ENCODE measurements at regions not wholly inside any gene's neighbourhood (a gene's known extent, or its start where the extent isn't known, plus 50 kb on each side); places are given as distances from the start of the nearest gene placed in this dataset.

DNA sequence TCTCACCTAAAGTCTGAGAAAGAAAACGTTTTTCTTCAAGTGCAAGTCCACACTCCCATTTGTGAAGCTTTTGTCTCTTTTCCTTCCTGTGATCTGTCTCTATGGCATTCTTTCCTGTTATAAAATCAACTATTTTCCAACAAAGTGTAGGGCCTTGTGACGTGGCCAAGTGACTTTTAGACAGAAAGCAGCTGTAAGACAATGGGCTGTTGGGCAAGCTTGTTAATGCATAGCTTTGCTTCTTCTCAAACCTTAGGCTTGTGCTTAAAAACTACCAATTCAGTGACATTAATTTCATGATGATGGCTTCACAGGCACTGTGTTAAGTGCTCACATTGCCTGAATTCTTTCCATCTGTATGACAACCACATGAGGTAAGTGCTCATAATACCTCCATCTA is 83.5 kb downstream of the VCY1B start:
- no peak for DNase-seq (ENCODE audit: low read depth)
- H3K4me3 ChIP-seq (ENCODE audit: low read depth, low read length): no peak overlapping the region

DNA sequence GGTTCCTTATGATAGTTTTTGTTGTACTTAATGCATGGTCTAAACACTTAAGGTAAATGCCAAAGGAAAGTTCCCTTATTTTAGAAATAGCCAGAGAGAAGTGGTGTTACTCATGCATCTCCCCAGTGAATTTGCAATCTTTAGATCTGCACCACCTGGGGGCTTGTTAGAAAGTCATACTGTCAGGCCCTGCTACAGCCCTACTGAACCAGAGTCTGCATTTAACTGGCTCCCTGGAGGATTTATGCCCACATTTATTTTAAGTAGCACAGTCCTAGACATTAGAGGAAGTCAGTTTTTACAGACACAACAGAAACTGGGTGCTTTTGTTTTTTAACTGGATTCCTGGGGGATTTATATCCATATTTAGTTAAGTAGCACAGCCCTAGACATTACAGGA is 89.6 kb downstream of the VCY1B start:
- DNase-seq (ENCODE audit: low read depth): no peak
- H3K4me3 ChIP-seq (ENCODE audit: low read depth, low read length): no peak overlapping the region

DNA sequence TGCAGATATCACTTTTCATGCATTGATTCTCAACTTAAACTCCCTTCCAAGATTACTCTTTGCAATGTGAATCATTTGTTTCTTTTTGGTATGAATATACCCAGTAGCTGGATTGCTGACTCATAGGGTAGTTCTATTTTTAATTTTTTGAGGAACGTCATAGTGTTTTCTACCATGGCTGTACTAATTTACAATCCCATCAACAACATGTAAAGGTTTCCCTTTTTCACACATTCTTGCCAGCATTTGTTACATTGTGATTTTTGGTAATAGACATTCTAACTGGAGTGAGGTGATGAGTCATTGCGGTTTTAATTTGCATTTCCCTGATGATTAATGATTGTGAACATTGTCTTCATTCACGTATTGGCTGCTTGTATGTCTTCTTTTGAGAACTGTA is 126.7 kb downstream of the VCY1B start:
- no peak for DNase-seq (ENCODE audit: low read depth)
- H3K4me3 ChIP-seq (ENCODE audit: low read depth, low read length): no peak overlapping the region

DNA sequence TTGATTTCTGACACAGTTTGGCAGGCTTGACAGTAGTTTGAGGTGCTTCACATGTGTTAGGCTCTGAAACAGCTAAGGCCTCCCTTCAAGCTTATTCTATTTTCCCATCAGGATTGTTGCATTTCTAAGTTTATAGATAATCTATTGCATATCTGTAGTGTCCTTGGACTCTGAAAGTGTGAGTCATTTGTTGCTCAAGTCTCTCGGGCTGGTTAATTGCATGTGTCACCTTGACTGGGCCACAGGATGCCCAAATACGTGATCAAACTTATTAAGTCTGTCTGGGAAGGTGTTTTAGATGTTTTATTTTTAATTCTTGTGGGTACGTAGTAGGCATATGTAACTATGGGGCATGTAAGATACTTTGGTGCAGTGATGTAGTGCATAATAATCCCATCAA is 166.0 kb downstream of the VCY1B start:
- DNase-seq (ENCODE audit: low read depth): no peak
- no peak overlapping the region for H3K4me3 ChIP-seq (ENCODE audit: low read depth, low read length)

DNA sequence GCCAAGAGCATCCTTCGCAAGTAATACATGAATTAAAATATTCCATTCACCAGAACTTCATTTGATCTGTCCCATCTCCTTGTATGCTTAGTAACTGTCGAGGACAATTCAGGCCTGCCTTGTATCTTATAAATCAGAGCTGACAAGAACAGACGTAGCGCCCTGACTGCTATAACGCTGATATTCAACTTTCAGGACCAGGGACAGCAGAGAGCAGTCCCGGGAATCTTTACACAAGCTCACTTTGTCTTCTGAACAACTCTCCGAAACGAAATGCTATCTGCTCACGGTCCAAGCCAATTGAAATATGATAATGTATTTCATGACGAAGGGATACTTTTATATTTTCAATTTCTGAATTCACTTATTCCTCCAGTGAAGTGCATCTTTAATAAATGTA is 175.7 kb downstream of the VCY1B start:
- H3K4me3 ChIP-seq (ENCODE audit: low read depth, low read length): no peak overlapping the region
- DNase-seq (ENCODE audit: low read depth): no peak

DNA sequence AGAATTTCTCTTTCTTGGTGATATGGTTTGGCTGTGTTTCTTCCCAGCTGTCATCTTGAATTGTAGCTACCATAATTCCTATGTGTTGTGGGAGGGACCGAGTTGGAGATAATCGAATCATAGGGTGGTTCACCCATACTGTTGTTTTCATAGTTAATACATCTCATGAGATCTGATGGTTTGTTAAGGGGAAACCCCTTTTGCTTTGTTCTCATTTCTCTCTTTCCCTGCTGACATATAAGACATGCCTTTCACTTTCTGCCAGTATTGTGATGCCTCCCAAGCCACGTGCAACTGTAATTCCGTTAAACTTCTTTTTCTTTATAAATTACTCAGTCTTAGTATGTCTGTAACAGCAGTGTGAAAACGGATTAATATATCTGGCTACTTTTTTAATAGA is 179.0 kb downstream of the VCY1B start:
- H3K4me3 ChIP-seq (ENCODE audit: low read depth, low read length): no peak overlapping the region
- DNase-seq (ENCODE audit: low read depth): no peak

DNA sequence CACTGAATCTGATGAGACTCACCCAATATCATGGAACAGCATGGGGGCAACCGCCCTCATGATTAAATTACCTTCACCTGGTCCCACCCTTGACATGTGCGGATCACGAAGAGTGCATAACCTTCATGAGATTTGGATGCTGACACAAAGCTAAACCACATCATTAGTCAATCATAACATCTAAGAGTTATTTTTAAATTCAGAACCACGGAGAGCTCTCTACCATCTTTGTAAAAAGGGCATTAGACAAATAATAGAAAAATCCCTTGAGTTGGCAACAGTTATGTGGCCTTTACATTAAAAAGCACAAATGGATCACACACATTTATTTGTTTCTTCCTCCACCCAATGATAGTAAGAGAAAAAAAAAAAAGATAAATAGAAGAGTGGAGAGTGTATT is 182.2 kb downstream of the VCY1B start:
- no peak overlapping the region for H3K4me3 ChIP-seq (ENCODE audit: low read depth, low read length)
- no peak for DNase-seq (ENCODE audit: low read depth)

DNA sequence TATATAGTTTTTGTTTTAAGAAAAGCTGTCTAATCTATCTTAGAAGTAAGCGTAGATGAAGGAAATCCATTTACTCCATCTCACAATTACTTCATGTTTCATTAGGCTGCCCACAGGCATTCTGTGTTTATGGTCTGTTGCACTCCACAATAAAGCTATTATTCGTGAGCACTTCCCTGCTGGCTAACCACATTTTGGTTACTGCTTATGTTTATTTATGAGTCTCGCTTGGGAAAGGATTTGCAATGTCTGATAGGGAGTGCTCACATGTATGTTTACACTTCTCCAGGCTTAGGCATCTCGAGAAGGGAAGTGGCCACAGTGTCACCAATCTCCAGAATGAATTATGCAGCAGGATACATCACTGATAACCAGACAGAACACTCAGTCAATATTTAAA is 190.9 kb downstream of the VCY1B start:
- DNase-seq (ENCODE audit: low read depth): no peak
- H3K4me3 ChIP-seq (ENCODE audit: low read depth, low read length): no peak overlapping the region

DNA sequence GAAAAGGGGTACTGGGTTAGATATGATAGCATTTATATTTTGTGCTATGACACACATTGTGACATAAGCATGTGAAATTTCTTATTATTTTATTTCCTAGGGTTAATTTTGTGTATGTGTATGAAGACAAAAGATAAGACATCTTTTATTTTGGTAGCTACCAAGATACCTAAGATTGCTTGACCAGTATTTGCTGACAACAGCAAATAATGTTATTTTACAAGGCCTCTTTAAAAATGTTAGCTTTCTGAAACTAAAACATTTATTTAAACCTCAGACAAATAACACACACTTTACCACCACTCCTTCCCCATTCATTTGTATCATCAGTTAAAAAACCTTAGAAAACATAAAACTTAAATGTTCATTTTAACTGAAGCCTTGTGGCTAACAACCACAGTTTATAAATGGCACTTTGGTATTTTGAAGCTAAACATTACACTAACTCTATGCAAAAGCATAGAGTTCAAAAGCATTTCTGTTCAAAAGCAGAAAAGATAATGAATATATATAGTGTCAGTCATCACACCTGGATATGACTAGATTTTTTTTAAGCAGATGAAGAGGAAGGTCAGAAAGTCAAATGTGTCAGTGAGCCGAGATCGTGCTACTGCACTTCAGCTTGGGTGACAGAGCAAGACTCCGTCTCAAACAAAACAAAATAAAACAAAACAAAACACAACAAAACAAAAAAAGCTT is 193.0 kb downstream of the VCY1B start:
- no peak for DNase-seq (ENCODE audit: low read depth)
- H3K4me3 ChIP-seq (ENCODE audit: low read depth, low read length): no peak overlapping the region

DNA sequence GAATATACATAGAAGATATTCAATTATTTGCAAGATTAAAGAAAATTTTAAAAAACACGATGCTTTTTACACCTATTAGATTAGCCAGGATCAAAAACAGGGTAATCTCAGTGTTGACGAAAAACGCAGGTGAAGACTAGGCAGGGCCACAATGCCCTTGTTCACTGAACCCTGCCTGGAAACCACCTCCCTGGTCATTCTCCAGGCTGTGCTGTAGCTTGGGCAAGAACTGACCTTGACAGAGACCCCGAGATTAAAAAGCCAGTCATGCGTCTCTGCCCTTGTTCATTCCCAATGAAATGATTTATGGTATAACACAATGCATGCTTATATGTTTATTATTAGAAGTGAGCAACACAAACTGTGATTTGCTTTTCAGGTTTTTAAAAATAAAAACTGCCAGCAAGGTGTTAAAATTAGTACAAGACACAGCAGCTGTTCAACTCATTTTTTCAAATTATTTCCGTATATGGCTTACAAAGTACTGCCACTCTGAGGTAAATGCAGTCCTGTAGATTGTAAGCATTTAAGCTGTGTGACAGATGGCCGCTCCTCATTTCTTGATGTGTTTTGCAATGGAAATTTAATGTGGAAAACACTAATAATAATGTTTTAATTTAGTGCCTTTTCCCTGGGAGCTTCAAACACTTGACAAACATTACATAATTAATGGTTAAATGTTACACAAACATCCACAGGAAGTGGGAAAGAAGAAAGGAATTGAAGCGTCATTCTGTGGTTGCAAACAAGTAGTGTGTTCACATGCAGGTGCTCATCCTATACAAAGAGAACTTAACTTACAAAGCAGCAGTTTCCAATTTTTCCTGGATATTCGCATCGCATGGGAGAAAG is 200.2 kb downstream of the VCY1B start:
- H3K4me3 ChIP-seq (ENCODE audit: low read depth, low read length): no peak overlapping the region
- DNase-seq (ENCODE audit: low read depth): no peak

DNA sequence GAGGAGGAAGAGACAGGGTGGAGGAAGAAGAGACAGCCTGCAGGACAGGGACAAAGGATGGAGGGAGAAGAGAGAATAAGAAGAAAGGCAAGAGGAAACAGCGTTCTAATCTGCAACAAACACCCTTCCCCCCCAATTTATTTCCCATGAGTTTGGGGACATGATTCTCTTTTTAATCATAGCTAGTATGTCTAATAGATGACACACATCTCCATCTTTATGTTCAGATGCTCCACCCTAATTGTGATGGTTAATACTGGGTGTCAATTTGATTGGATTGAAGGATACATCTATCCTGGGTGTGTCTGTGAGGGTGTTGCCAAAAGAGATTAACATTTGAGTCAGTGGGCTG is 200.8 kb downstream of the VCY1B start:
- DNase-seq (ENCODE audit: low read depth): no peak
- no peak overlapping the region for H3K4me3 ChIP-seq (ENCODE audit: low read depth, low read length)

DNA sequence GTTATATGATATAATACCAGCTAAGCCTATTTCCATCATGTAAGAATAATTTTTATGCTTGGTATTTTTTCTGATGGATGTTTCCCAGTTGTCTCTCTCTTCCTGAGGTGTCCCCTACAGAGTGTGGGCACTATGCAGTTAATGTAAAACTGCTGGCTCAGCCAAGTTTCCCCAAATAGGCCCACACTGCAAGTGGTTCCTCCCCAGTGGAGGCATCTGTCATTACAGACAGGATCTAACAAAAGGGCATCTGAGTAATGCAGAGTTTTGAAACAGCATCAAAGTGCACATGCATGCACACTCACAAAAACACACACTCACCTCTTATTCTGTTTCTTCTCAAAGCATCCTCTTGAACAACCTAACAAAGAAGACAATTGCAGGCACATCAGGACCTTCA is 221.0 kb downstream of the VCY1B start:
- no peak overlapping the region for H3K4me3 ChIP-seq (ENCODE audit: low read depth, low read length)
- DNase-seq (ENCODE audit: low read depth): no peak

DNA sequence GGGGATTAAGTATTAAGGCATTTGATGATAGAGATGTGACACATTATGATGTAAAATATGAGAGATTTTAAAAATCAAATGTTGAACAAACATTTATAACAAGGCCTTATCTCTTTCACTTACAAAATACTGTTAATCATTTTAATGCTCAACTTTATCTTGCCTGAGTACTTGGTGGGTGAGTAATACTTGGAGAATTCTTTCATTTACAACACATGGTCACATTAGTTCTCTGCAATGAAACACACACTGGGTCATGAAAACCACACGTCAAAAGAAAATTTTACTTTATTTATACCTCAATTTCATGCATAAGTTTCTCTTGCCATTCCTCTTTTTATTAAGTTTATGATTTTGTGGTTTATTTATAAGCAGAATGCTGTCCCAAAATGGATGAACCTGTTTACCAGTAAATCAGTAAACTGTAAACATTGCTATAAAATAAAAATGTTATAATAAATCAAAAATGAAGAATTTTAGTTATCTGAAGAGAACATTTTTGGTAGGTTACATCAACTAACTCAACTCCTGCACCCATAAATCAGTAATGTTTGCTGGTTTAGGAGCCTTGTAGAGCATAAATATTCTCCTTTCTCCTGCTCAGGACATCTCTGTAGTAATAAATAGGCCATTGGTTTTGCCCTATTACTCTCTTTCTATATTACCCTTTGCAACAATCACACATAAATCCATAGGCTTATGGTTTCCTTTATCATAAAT is 233.5 kb upstream of the NLGN4Y start:
- no peak for DNase-seq (ENCODE audit: low read depth)

DNA sequence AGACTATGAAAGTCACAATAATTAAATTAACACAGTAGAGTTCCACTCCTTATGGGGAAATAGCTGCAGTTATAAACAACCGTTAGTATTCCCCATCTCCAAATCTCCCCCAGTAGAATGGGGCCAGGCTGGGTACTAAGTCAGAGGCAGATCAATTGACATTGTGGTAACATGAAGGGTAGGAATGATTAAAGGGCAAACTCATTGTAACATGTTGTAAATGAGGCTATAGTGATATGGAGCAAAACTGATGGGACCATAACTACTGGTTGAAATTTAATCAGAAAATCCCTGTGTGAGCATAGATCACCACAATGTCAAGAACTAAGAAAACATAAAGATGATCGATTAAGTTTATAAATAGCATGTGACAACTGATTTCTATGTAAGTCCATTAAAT is 231.9 kb upstream of the NLGN4Y start:
- no peak for DNase-seq (ENCODE audit: low read depth)
- H3K4me3 ChIP-seq (ENCODE audit: low read depth, low read length): no peak overlapping the region

More for the DNA sequence above, 233.5 kb upstream of the NLGN4Y start:
- H3K4me3 ChIP-seq (ENCODE audit: low read depth, low read length): no peak overlapping the region

DNA sequence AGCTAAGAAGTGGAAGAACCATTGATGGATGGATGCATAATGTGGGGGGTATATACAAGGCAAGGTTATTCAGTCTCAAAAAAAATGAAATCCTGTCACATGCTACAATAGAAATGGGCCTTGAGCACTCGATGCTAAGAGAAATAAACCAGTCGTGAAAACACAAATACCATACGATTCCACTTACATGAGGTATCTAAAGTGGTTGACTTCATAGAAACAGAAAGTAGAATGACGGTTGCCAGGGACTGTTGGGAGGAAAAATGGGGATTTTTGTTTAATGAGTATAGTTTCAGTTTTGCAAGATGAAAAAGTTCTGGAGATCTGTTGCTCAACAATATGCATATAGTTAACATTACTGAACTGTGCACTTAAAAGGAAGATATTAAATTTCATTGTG is 223.6 kb upstream of the NLGN4Y start:
- no peak overlapping the region for H3K4me3 ChIP-seq (ENCODE audit: low read depth, low read length)
- no peak for DNase-seq (ENCODE audit: low read depth)

DNA sequence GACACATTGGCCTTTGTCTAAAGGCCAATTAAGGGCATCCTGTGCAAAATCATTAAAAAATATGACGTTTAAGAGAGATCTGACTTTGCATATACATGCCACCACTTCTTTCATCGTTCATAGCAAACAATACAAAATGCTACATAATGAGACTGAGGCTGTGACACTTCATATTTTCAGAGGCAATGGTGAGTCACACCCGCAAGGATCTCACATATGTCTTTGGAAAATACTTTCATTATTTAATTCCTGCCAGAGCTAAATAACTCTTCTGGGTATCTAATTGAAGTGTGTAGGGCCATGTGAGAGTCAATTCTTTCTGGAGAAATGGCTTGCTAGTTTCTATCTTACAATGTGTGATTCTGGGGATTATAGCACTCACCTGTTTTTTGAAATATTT is 222.8 kb upstream of the NLGN4Y start:
- H3K4me3 ChIP-seq (ENCODE audit: low read depth, low read length): no peak overlapping the region
- no peak for DNase-seq (ENCODE audit: low read depth)

DNA sequence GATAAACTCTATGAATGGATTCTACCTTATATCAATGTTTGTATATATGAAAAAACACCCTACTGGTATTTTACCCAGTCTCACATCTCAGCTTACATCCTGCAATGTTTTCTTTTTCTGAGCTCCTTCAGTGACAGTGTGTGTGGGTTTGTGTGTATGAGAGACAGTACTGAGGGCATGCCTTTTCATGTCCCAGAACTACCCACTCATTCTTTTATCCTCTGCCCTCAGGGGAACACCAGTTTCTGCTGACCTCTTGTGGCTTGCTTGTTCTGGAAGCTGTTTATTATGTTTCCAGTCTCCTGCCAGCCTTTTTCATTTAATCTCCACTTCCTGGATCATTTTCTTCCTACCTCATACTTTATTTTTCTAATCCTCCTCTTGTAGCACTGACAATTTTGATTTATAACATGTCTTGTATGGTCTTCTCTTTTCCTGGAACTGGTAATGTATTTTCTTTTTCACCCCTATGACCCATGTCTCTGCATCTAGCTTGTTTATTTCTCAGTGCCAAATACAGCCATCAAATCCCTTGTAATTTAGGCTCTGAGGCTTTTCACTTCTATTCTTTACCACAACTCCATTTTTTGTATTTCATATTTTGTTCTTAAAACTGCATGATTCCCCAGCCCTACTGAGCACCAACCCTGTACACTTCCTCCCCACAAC is 195.5 kb upstream of the NLGN4Y start:
- no peak overlapping the region for H3K4me3 ChIP-seq (ENCODE audit: low read depth, low read length)
- DNase-seq (ENCODE audit: low read depth): peak; percentile 10

DNA sequence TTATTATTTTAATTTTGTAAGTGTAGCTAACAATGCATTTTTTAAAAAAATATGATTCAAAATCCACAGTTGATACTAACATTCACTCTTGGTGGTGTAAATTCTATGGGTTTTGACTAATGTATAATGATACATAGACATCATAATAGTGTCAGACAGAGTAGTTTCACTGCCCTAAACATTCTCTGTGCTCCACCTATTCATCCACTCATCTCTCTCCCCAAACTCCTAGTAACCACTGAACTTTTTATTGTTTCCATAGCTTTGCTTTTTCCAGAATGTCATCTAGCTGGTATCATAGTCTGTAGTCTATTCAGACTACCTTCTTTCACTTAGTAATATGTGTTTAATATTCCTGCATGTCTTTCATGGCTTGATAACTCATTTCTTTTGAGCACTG is 194.0 kb upstream of the NLGN4Y start:
- no peak overlapping the region for H3K4me3 ChIP-seq (ENCODE audit: low read depth, low read length)
- no peak for DNase-seq (ENCODE audit: low read depth)

DNA sequence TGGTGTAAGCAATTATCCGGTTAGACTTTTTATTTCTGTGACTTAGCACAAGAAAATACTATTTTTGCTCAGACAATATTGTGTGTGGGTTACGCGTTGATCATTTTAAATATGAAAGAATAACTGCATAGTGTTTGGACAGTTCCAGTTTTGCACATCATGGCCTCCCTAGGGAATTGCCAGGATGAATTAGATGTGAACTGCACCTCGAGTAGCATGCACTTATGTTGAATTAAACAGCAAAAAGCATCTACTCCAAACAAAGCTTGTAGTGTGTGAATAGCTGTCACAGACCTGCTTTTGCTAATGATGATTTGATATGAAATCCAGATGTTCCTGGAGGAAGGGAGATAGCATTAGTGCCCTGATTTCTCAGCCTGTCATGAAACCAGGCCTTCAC is 184.8 kb upstream of the NLGN4Y start:
- DNase-seq (ENCODE audit: low read depth): no peak
- no peak overlapping the region for H3K4me3 ChIP-seq (ENCODE audit: low read depth, low read length)
